GM18508 (cell line): ENCODE measurements at regions not wholly inside any gene's neighbourhood (a gene's known extent, or its start where the extent isn't known, plus 50 kb on each side); places are given as distances from the start of the nearest gene placed in this dataset.
"Not testable (repeated sequence)": the region's sequence is repeated elsewhere in the genome, so short reads cannot be mapped to it uniquely, and the experiment has no call there.

Source experiments
- ATAC-seq: cut with Tn5 transposase; IDR thresholded peaks from one replicate; pipeline ENCODE4 v1.9.1; 2021; ENCODE audit warnings: moderate number of reproducible peaks; ENCODE audit not compliant: insufficient read depth, unreplicated experiment

- ATAC-seq: no peak
Observed at GRCh38 chr5:67996596-67996995, 219.0 kb upstream of the PIK3R1 start.

- ATAC-seq: no peak
Observed at GRCh38 chr5:67992923-67993322, 222.6 kb upstream of the PIK3R1 start.

GRCh38 chr5:67989456-67989855 lies 226.1 kb upstream of the PIK3R1 start:
- ATAC-seq: no peak

- ATAC-seq: no peak
Observed at GRCh38 chr5:67986761-67987160, 228.8 kb upstream of the PIK3R1 start.

- no peak for ATAC-seq
Observed at GRCh38 chr5:67985686-67986387, 229.7 kb upstream of the PIK3R1 start.

GRCh38 chr5:67984546-67984945 lies 231.0 kb upstream of the PIK3R1 start:
- ATAC-seq: no peak

GRCh38 chr5:67983251-67984110 lies 232.1 kb upstream of the PIK3R1 start:
- no peak for ATAC-seq

- not testable (repeated sequence) for ATAC-seq
Observed at GRCh38 chr5:67982160-67982559, 233.4 kb upstream of the PIK3R1 start.

GRCh38 chr5:67978171-67978570 lies 237.4 kb upstream of the PIK3R1 start:
- no peak for ATAC-seq

GRCh38 chr5:67976891-67977601 lies 238.5 kb upstream of the PIK3R1 start:
- ATAC-seq: no peak

- ATAC-seq: no peak
Observed at GRCh38 chr5:67976181-67976580, 239.4 kb upstream of the PIK3R1 start.

GRCh38 chr5:67974471-67974870 lies 241.1 kb upstream of the PIK3R1 start:
- no peak for ATAC-seq

GRCh38 chr5:67974054-67974453 lies 241.5 kb upstream of the PIK3R1 start:
- ATAC-seq: no peak

GRCh38 chr5:67971971-67972821 lies 243.4 kb upstream of the PIK3R1 start:
- ATAC-seq: no peak

- ATAC-seq: no peak
Observed at GRCh38 chr5:67971223-67971830, 244.2 kb upstream of the PIK3R1 start.

- no peak for ATAC-seq
Observed at GRCh38 chr5:67969631-67970030, 245.9 kb upstream of the PIK3R1 start.

- no peak for ATAC-seq
Observed at GRCh38 chr5:67969176-67969575, 246.4 kb upstream of the PIK3R1 start.

GRCh38 chr5:67966712-67967111 lies 248.8 kb upstream of the PIK3R1 start:
- no peak for ATAC-seq

- no peak for ATAC-seq
Observed at GRCh38 chr5:67964619-67965018, 250.9 kb upstream of the PIK3R1 start.
